MM.1S (cell line): ENCODE measurements at regions not wholly inside any gene's neighbourhood (a gene's known extent, or its start where the extent isn't known, plus 50 kb on each side); places are given as distances from the start of the nearest gene placed in this dataset.

Source experiments
- DNase-seq: peaks from one replicate; pipeline ENCODE4 v3.0.0-alpha.2; 2015
- H2AFZ ChIP-seq: fragments of 300-600 bp; sonication (generic); 2 replicates; pipeline ENCODE4 v1.6.0; 2016; ENCODE audit warnings: antibody characterized with exemption, low read length
- H3F3A ChIP-seq: fragments of 300-600 bp; sonication (generic); 2 replicates; pipeline ENCODE4 v1.6.1; 2016; ENCODE audit warnings: mild to moderate bottlenecking, antibody characterized with exemption, low read length, moderate library complexity, mixed read lengths; ENCODE audit not compliant: insufficient read depth
- H3K27ac ChIP-seq: fragments of 300-600 bp; sonication (generic); 2 replicates; pipeline ENCODE4 v1.5.1; 2016; ENCODE audit warnings: mild to moderate bottlenecking, low read length
- H3K27me3 ChIP-seq: fragments of 300-600 bp; sonication (generic); replicated peaks from 2 replicates; pipeline ENCODE4 v1.6.0; 2016; ENCODE audit warnings: low read length; ENCODE audit not compliant: insufficient read depth
- H3K36me3 ChIP-seq: fragments of 300-600 bp; sonication (generic); replicated peaks from 2 replicates; pipeline ENCODE4 v1.6.1; 2016; ENCODE audit warnings: mild to moderate bottlenecking, low read length, mixed read lengths; ENCODE audit not compliant: insufficient read depth
- H3K4me1 ChIP-seq: fragments of 300-600 bp; sonication (generic); 2 replicates; pipeline ENCODE4 v1.6.1; 2016; ENCODE audit warnings: low read length, mixed read lengths
- H3K4me2 ChIP-seq: fragments of 300-600 bp; sonication (generic); 2 replicates; pipeline ENCODE4 v1.6.0; 2016; ENCODE audit warnings: low read depth, low read length
- H3K4me3 ChIP-seq: fragments of 300-600 bp; sonication (generic); 2 replicates; pipeline ENCODE4 v1.5.1; 2016; ENCODE audit warnings: low read length, mixed read lengths
- H3K79me2 ChIP-seq: fragments of 300-600 bp; sonication (generic); 2 replicates; pipeline ENCODE4 v1.6.1; 2016; ENCODE audit warnings: mixed run types, low read length, mixed read lengths
- H3K9ac ChIP-seq: fragments of 300-600 bp; sonication (generic); 2 replicates; pipeline ENCODE4 v1.6.1; 2016; ENCODE audit warnings: low read length, mixed read lengths
- H3K9me2 ChIP-seq: fragments of 300-600 bp; sonication (generic); replicated peaks from 2 replicates; pipeline ENCODE4 v1.6.1; 2016; ENCODE audit warnings: mild to moderate bottlenecking, low read length, mixed read lengths; ENCODE audit not compliant: insufficient read depth
- H3K9me3 ChIP-seq: fragments of 300-600 bp; sonication (generic); replicated peaks from 2 replicates; pipeline ENCODE4 v1.6.1; 2016; ENCODE audit warnings: mild to moderate bottlenecking, low read length, mixed read lengths; ENCODE audit not compliant: insufficient read depth
- H4K20me1 ChIP-seq: fragments of 300-600 bp; sonication (generic); 2 replicates; pipeline ENCODE4 v1.6.1; 2016; ENCODE audit warnings: mild to moderate bottlenecking, low read length, moderate library complexity, mixed read lengths; ENCODE audit not compliant: insufficient read depth
- EZH2 ChIP-seq: fragments of 300-600 bp; sonication (generic); optimal IDR thresholded peaks from 2 replicates; pipeline ENCODE3; 2017; ENCODE audit warnings: low read depth, mild to moderate bottlenecking, antibody characterized with exemption, low read length, mixed read lengths
- EZH2phosphoT487 ChIP-seq: fragments of 300-600 bp; sonication (generic); IDR thresholded peaks from 2 replicates; pipeline ENCODE4 v1.6.1; 2018; ENCODE audit warnings: antibody characterized with exemption, low read length
- TF ChIP-seq, protein P1 (sequence below): fragments of 300-600 bp; sonication (generic); IDR thresholded peaks from 2 replicates; pipeline ENCODE4 v1.5.1; 2016; ENCODE audit warnings: antibody characterized with exemption, low read length, mixed read lengths

- Histone ChIP-seq H3K4me2 (no peak overlapping the region), H4K20me1 (no peaks in the 10 kb centered on the region), H3K9ac (no peak overlapping the region), H3K9me2 (no peaks in the 10 kb centered on the region), H3K27ac (no peak overlapping the region), H3K79me2 (no peaks in the 10 kb centered on the region), H3F3A (no peaks in the 10 kb centered on the region), H3K9me3 (no peaks in the 10 kb centered on the region), H3K27me3 (no peaks in the 10 kb centered on the region), H3K4me3 (no peak overlapping the region), H3K36me3 (no peaks in the 10 kb centered on the region), H3K4me1 (no peaks in the 10 kb centered on the region), H2AFZ (no peak overlapping the region)
- TF ChIP-seq EZH2 (no peak), EZH2phosphoT487 (no peak)
- TF ChIP-seq, protein P1, sequence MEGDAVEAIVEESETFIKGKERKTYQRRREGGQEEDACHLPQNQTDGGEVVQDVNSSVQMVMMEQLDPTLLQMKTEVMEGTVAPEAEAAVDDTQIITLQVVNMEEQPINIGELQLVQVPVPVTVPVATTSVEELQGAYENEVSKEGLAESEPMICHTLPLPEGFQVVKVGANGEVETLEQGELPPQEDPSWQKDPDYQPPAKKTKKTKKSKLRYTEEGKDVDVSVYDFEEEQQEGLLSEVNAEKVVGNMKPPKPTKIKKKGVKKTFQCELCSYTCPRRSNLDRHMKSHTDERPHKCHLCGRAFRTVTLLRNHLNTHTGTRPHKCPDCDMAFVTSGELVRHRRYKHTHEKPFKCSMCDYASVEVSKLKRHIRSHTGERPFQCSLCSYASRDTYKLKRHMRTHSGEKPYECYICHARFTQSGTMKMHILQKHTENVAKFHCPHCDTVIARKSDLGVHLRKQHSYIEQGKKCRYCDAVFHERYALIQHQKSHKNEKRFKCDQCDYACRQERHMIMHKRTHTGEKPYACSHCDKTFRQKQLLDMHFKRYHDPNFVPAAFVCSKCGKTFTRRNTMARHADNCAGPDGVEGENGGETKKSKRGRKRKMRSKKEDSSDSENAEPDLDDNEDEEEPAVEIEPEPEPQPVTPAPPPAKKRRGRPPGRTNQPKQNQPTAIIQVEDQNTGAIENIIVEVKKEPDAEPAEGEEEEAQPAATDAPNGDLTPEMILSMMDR, result no peak
- DNase-seq, result no peak
Observed at GRCh38 chr17:70668938-70669778, 499.8 kb downstream of the KCNJ2 start.

GRCh38 chr17:70674061-70674460 is 504.7 kb downstream of the KCNJ2 start:
- Histone ChIP-seq H3F3A (no peaks in the 10 kb centered on the region), H3K36me3 (no peaks in the 10 kb centered on the region), H2AFZ (no peak overlapping the region), H4K20me1 (no peaks in the 10 kb centered on the region), H3K4me3 (no peak overlapping the region), H3K4me1 (no peaks in the 10 kb centered on the region), H3K27me3 (no peaks in the 10 kb centered on the region), H3K9me2 (no peaks in the 10 kb centered on the region), H3K79me2 (no peaks in the 10 kb centered on the region), H3K9ac (no peak overlapping the region), H3K9me3 (no peaks in the 10 kb centered on the region), H3K4me2 (no peak overlapping the region), H3K27ac (no peak overlapping the region)
- no peak for DNase-seq
- TF ChIP-seq, protein P1, result no peak
- TF ChIP-seq EZH2 (no peak), EZH2phosphoT487 (no peak)

DNA sequence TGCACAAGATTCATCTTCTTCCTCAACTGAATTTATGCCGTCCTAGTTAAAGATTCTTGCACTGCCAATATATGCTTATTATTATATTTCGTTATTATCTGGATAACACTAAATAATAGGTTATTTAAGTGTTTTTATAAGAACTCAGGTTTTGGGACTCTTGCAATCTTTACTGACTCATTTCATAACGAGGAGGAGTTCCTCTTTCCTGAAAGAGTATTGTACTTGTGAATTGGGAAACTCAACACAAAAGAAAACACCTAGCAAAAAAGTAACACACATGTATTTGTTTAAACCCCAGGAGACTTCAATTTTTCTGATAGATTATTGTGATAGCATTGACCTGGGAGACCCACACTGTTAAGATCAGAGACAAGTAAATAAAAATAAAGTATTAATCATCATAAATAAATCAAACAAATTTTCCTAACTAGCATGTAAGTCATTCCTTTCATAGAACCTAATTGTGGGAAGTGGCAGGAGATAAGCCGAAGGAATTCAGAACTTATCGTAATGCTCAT is 505.8 kb downstream of the KCNJ2 start:
- H3K27me3 ChIP-seq, result no peaks in the 10 kb centered on the region
- no peaks in the 10 kb centered on the region for H3K9me2 ChIP-seq

More for the DNA sequence above, 505.8 kb downstream of the KCNJ2 start:
- no peaks in the 10 kb centered on the region for H3F3A ChIP-seq
- no peaks in the 10 kb centered on the region for H3K9me3 ChIP-seq
- H3K4me3 ChIP-seq, result no peak overlapping the region
- H3K4me1 ChIP-seq, result no peaks in the 10 kb centered on the region
- H3K27ac ChIP-seq, result no peak overlapping the region
- DNase-seq, result no peak
- no peaks in the 10 kb centered on the region for H3K79me2 ChIP-seq
- no peak overlapping the region for H2AFZ ChIP-seq
- TF ChIP-seq, protein P1, result no peak
- TF ChIP-seq EZH2, result no peak
- TF ChIP-seq EZH2phosphoT487, result no peak
- no peak overlapping the region for H3K9ac ChIP-seq
- no peaks in the 10 kb centered on the region for H4K20me1 ChIP-seq
- no peak overlapping the region for H3K4me2 ChIP-seq
- no peaks in the 10 kb centered on the region for H3K36me3 ChIP-seq
